NCI-H748 (cell line): ENCODE measurements at regions not wholly inside any gene's neighbourhood (a gene's known extent, or its start where the extent isn't known, plus 50 kb on each side); places are given as distances from the start of the nearest gene placed in this dataset.
A peak's percentile ranks its signal among the peaks of the same experiment; 100 is the strongest.

Source experiments
- DNase-seq: peaks from one replicate; lab custom pipeline; 2025; ENCODE audit not compliant: unreplicated experiment; lab: John Stamatoyannopoulos, UW

DNA sequence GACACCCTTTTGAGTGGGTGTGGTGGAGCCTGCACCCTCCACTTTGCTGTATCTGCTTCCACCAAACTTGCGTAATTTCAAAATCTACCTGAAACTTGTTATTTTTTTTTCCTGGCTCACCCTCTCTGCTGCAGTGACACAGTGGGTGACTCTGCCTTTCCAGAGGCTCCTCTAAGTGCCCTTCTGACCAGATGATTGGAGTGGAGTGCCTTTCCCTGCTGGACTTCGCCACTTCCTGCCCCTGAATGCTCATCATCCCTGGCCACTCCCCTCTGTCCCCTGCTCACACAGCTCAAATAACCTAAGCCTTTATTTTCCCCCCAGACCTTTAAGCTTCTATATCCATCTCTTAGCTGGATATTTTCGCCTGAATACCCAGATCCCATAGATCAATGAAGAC is 777.5 kb upstream of the ID2 start:
- peak; percentile 35 for DNase-seq

GRCh38 chr2:7905756-7906155 is 776.1 kb upstream of the ID2 start:
- peak; percentile 98 for DNase-seq

- peak; percentile 79 for DNase-seq
Measured at GRCh38 chr2:7906431-7906830, 775.4 kb upstream of the ID2 start.

DNA sequence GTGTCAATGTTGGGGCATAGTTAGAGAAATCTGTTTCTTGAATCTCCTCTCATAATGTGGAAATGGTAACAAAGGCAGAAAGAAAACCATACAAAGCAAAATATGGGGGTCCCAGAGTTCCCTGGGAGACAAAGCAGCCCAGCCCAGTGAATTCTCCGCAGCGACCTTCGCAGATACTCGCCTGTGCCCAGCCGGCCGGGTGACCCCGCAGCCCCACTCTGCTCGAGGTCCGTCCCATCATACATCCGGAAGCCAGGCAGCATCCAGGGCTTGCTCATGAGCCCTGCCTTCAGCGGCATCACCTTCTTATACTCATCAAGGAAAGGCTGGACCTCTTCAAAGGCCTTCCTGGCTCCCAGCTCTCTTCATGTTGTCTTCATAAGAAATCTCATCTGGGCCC is 774.8 kb upstream of the ID2 start:
- no peak for DNase-seq

- DNase-seq = no peak
Measured at GRCh38 chr2:7910752-7911151, 771.1 kb upstream of the ID2 start.

GRCh38 chr2:7911196-7911595 is 770.7 kb upstream of the ID2 start:
- no peak for DNase-seq

GRCh38 chr2:7913974-7914373 is 767.9 kb upstream of the ID2 start:
- DNase-seq = no peak

- DNase-seq = no peak
Measured at GRCh38 chr2:7915302-7916091, 766.4 kb upstream of the ID2 start.

- DNase-seq = no peak
Measured at GRCh38 chr2:7916670-7917069, 765.2 kb upstream of the ID2 start.

- DNase-seq = no peak
Measured at GRCh38 chr2:7919510-7919909, 762.3 kb upstream of the ID2 start.

- DNase-seq = no peak
Measured at GRCh38 chr2:7924023-7924762, 757.7 kb upstream of the ID2 start.

- DNase-seq = no peak
Measured at GRCh38 chr2:7925506-7925905, 756.4 kb upstream of the ID2 start.

GRCh38 chr2:7927691-7928090 is 754.2 kb upstream of the ID2 start:
- DNase-seq = no peak

DNA sequence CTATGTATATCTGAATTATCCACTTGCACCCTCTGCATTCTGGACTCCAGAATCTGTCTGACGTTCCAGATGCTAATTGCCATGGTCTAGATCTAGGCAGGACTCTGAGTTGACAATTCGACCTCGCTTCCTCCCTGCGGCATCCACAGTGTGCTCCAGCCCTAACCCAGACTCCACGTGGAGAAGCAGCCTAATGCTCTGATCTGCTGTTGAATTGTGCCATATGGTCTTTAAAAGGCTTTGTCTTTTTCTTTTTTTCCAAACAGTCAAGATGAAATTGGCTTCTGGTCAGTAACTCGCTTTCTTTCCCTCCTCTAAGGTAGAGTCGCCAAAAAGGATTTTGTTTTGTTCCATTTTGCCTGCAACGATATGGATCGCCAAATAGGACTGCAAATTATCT is 752.6 kb upstream of the ID2 start:
- DNase-seq = no peak

DNA sequence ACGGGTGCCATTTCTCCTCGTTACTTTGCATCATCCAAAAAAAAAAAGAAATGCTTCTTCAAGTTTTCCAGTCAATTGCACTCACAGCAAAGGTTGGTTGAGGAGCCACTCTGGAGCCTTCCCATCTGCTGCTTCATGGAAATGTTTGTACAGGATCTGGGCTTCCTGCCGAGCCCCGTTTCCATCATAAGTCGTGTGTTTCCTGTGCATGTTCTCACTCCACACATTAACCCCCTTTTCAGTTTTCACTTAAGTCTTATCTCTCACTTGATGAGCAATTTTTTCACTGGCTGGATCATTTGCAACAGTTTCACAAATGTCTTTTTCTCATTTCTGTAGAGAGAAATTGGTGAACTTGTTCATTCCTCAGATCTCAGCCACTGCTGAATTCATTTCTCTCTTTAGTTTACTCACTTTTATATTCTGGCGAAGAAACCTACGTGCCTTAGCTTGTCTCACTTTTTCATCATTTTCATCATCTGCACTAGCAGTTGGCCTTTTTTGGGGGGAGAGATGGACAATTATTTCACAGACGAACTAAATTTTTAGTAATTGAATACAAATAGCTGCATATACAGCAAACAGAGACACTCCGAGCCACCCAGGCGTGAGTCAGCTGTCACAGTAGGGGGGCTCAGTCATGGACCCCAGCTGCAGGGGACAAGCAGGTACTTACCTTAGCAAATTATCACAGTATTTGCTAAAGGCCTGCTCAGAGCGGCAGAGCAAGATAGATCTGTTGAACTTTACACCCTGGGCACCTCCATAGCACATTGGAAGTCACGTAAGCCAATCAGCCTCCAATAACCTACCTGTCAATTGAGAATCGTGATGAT is 750.8 kb upstream of the ID2 start:
- no peak for DNase-seq

DNA sequence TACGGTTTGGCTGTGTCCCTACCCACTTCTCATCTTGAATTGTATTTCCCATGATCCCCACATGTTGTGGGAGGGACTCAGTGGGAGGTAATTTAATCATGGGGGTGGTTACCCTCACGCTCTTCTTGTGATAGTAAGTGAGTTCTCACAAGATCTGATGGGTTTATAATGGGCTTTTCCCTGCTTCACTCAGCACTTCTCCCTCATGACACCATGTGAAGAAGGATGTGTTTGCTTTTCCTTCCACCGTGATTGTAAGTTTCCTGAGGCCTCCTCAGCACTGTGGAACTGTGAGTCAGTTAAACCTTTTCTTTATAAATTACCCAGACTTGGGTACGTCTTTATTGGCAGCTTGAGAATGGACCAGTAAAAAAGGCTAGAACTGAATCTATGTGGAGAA is 750.0 kb upstream of the ID2 start:
- DNase-seq = no peak

- DNase-seq = no peak
Measured at GRCh38 chr2:7933672-7934071, 748.2 kb upstream of the ID2 start.

DNA sequence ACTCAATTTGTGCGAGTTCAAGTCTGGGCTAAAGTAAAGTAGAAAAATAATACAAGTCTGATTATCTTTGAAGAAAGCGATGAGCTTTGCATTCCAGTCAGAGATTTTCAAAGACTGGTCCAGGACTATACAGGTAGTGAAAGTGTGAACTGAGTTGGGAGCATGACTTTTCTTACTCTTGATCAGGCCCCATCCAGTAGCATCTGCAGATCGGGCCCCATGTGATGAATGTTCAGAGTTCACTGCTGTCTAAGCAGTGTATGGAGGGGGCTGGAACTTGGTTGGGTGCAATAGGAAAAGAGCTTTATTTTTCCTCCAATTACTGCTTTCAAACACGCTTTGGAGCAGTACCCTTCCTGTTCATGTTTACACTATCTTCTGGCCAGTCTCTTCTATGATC is 747.4 kb upstream of the ID2 start:
- no peak for DNase-seq

- no peak for DNase-seq
Measured at GRCh38 chr2:7937082-7937481, 744.8 kb upstream of the ID2 start.

GRCh38 chr2:7940723-7941122 is 741.1 kb upstream of the ID2 start:
- DNase-seq = no peak

DNA sequence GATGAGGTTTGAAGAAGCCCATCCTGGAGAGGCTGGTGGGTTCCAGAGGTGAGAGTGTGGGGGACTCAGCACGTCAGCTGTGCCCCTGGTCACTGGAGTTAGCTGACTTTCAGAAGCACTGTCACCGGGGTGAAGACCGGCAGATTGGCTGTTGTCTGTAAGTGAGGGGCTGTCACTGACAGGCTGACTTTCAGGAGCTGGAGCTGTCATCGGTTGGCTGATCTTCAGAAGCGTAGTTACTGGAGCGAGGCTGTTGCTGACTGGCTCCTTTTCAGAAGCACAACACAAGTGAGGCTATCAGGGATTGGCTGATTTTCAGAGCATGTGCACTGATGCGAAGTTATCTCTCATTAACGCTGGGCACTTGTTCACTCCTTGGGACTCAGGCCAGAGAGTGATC is 738.4 kb upstream of the ID2 start:
- DNase-seq = no peak

- no peak for DNase-seq
Measured at GRCh38 chr2:7945026-7945425, 736.8 kb upstream of the ID2 start.
